ENCODE measurements at regions not wholly inside any gene's neighbourhood (a gene's known extent, or its start where the extent isn't known, plus 50 kb on each side); places are given as distances from the start of the nearest gene placed in this dataset.

- TF ChIP-seq CTCF (IDR thresholded peaks at IDR 0.05 in 2 of 3, conservative IDR thresholded peaks at IDR 0.05 in 1 of 3; ENCODE audit: borderline replicate concordance in 1 of 3, insufficient read depth in 1 of 3, low read depth in 2 of 3, low read length in 2 of 3) (no peak), EZH2 (IDR thresholded peaks at IDR 0.05) (no peak), CEBPB (IDR thresholded peaks at IDR 0.05; ENCODE audit: low read depth) (no peak), EZH2phosphoT487 (IDR thresholded peaks at IDR 0.05; ENCODE audit: borderline replicate concordance) (no peak)
These were observed 220.5 kb upstream of the SEMA3D start for GRCh38 chr7:85407391-85407790.
